Neural cell (in vitro differentiated cells): ENCODE measurements at regions not wholly inside any gene's neighbourhood (a gene's known extent, or its start where the extent isn't known, plus 50 kb on each side); places are given as distances from the start of the nearest gene placed in this dataset.

Experiments
- H2AFZ ChIP-seq: fragments of 200-600, 300-800 bp; sonication (generic), shearing (Covaris generic); 2 replicates; pipeline ENCODE4 v1.6.0; 2014; ENCODE audit warnings: low read depth, mild to moderate bottlenecking, antibody characterized with exemption, low read length, moderate library complexity
- H3F3A ChIP-seq: fragments of 200-600 bp; shearing (Covaris generic); 2 replicates; pipeline ENCODE4 v1.6.1; 2016; ENCODE audit warnings: mild to moderate bottlenecking, moderate library complexity, mixed read lengths, antibody characterized with exemption, low read length; ENCODE audit not compliant: insufficient read depth, poor library complexity, severe bottlenecking
- H3K27ac ChIP-seq: fragments of 200-600, 300-800 bp; sonication (generic), shearing (Covaris generic); 2 replicates; pipeline ENCODE4 v1.5.1; 2014; ENCODE audit warnings: mild to moderate bottlenecking, low read length, moderate library complexity
- H3K27me3 ChIP-seq: fragments of 300-800, 200-600 bp; sonication (generic), shearing (Covaris generic); 2 replicates; pipeline ENCODE4 v1.6.0; 2014; ENCODE audit warnings: mild to moderate bottlenecking, low read depth, low read length, moderate library complexity; ENCODE audit not compliant: insufficient read depth
- H3K36me3 ChIP-seq: fragments of 300-800, 200-600 bp; sonication (generic), shearing (Covaris generic); 2 replicates; pipeline ENCODE4 v1.5.1; 2014; ENCODE audit warnings: mild to moderate bottlenecking, antibody characterized with exemption, low read length, moderate library complexity; ENCODE audit not compliant: insufficient read depth
- H3K4me2 ChIP-seq: fragments of 300-800, 200-600 bp; sonication (generic), shearing (Covaris generic); 2 replicates; pipeline ENCODE4 v1.6.0; 2014; ENCODE audit warnings: mild to moderate bottlenecking, low read length
- H3K4me3 ChIP-seq: fragments of 300-800, 200-600 bp; sonication (generic), shearing (Covaris generic); 2 replicates; pipeline ENCODE4 v1.5.1; 2014; ENCODE audit warnings: mild to moderate bottlenecking, low read length, moderate library complexity
- H3K79me2 ChIP-seq: fragments of 200-600 bp; shearing (Covaris generic); replicated peaks from 2 replicates; pipeline ENCODE4 v1.6.0; 2014; ENCODE audit warnings: mild to moderate bottlenecking, low read length, moderate library complexity; ENCODE audit not compliant: insufficient read depth
- H3K9ac ChIP-seq: fragments of 300-800, 200-600 bp; sonication (generic), shearing (Covaris generic); 2 replicates; pipeline ENCODE4 v1.6.1; 2016; ENCODE audit warnings: mild to moderate bottlenecking, low read length, mixed read lengths
- H3K9me2 ChIP-seq: fragments of 200-600 bp; shearing (Covaris generic); 2 replicates; pipeline ENCODE4 v1.6.1; 2016; ENCODE audit warnings: mild to moderate bottlenecking, low read length, mixed read lengths; ENCODE audit not compliant: insufficient read depth
- H3K9me3 ChIP-seq: fragments of 200-600, 300-800 bp; sonication (generic), shearing (Covaris generic); 2 replicates; pipeline ENCODE4 v1.6.1; 2016; ENCODE audit warnings: mild to moderate bottlenecking, mixed run types, low read length, moderate library complexity, mixed read lengths
- H4K20me1 ChIP-seq: fragments of 200-600 bp; shearing (Covaris generic); 2 replicates; pipeline ENCODE4 v1.6.1; 2016; ENCODE audit warnings: mild to moderate bottlenecking, mixed run types; ENCODE audit not compliant: insufficient read depth
- EP300 ChIP-seq: fragments of 450-650 bp; conservative IDR thresholded peaks from 2 replicates; pipeline ENCODE4 v1.6.1; 2014; ENCODE audit warnings: antibody characterized with exemption, mild to moderate bottlenecking, moderate library complexity; ENCODE audit not compliant: poor library complexity, severe bottlenecking
- EZH2 ChIP-seq: fragments of 200-600, 300-800 bp; shearing (Covaris generic), sonication (generic); IDR thresholded peaks from 2 replicates; pipeline ENCODE4 v1.6.1; 2014; ENCODE audit warnings: antibody characterized with exemption, low read length, borderline replicate concordance, mild to moderate bottlenecking; ENCODE audit not compliant: insufficient read depth, poor library complexity, severe bottlenecking
- MXI1 ChIP-seq: fragments of 450-650 bp; conservative IDR thresholded peaks from 2 replicates; pipeline ENCODE4 v1.6.1; 2014; ENCODE audit warnings: antibody characterized with exemption, mild to moderate bottlenecking; ENCODE audit not compliant: poor library complexity, severe bottlenecking
- POLR2AphosphoS5 ChIP-seq: IDR thresholded peaks from 2 replicates; pipeline ENCODE4 v1.6.1; 2012
- RAD21 ChIP-seq: fragments of 450-650 bp; conservative IDR thresholded peaks from 2 replicates; pipeline ENCODE4 v1.6.1; 2014; ENCODE audit warnings: antibody characterized with exemption, mild to moderate bottlenecking, moderate library complexity
- REST ChIP-seq: IDR thresholded peaks from 2 replicates; pipeline ENCODE4 v1.6.1; 2012; ENCODE audit warnings: borderline replicate concordance
- SMC3 ChIP-seq: fragments of 450-650 bp; conservative IDR thresholded peaks from 2 replicates; pipeline ENCODE4 v1.6.1; 2014; ENCODE audit warnings: antibody characterized with exemption, mild to moderate bottlenecking, moderate library complexity; ENCODE audit not compliant: poor library complexity
- TAF1 ChIP-seq: IDR thresholded peaks from 2 replicates; pipeline ENCODE4 v1.6.1; 2012; ENCODE audit warnings: low read depth
- TF ChIP-seq, protein P1 (sequence below): fragments of 450-650 bp; IDR thresholded peaks from 2 replicates; pipeline ENCODE4 v1.5.1; 2014; ENCODE audit warnings: antibody characterized with exemption, mild to moderate bottlenecking, moderate library complexity; ENCODE audit not compliant: poor library complexity, severe bottlenecking

- Histone ChIP-seq H3K9ac (no peak overlapping the region), H4K20me1 (no peaks in the 10 kb centered on the region), H3K4me3 (no peak overlapping the region), H3K9me2 (no peaks in the 10 kb centered on the region), H3K9me3 (no peaks in the 10 kb centered on the region), H3K4me2 (no peak overlapping the region), H3K27me3 (no peaks in the 10 kb centered on the region), H3K27ac (no peak overlapping the region), H2AFZ (no peak overlapping the region), H3K36me3 (no peaks in the 10 kb centered on the region), H3F3A (no peaks in the 10 kb centered on the region), H3K79me2 (no peaks in the 10 kb centered on the region)
- TF ChIP-seq SMC3 (no peak), RAD21 (no peak), TAF1 (no peak), EZH2 (no peak), MXI1 (no peak), EP300 (no peak), REST (no peak), POLR2AphosphoS5 (no peak)
- TF ChIP-seq, protein P1, sequence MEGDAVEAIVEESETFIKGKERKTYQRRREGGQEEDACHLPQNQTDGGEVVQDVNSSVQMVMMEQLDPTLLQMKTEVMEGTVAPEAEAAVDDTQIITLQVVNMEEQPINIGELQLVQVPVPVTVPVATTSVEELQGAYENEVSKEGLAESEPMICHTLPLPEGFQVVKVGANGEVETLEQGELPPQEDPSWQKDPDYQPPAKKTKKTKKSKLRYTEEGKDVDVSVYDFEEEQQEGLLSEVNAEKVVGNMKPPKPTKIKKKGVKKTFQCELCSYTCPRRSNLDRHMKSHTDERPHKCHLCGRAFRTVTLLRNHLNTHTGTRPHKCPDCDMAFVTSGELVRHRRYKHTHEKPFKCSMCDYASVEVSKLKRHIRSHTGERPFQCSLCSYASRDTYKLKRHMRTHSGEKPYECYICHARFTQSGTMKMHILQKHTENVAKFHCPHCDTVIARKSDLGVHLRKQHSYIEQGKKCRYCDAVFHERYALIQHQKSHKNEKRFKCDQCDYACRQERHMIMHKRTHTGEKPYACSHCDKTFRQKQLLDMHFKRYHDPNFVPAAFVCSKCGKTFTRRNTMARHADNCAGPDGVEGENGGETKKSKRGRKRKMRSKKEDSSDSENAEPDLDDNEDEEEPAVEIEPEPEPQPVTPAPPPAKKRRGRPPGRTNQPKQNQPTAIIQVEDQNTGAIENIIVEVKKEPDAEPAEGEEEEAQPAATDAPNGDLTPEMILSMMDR: no peak
Observed at GRCh38 chr5:81904861-81905260, 67.0 kb upstream of the ATG10 start.

DNA sequence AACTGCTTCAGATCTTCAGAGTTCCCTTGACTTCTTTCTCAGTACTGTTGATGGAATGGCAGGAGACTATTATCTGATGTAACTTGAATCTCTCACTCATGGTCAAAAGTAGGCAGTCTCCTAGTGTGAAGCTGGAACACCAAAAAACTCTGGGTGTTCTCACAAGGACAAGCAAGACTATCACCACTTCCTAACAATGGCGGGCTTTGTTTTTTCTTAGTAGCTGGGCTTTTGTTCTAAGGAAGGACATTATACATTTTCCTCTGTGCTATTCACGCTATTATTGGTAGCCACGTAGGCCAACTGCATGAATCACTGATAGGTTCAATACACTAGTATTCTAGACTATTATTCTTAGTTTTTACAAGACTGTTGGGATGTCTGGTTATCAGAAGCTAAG is 67.7 kb upstream of the ATG10 start:
- Histone ChIP-seq H4K20me1 (no peaks in the 10 kb centered on the region), H3F3A (no peaks in the 10 kb centered on the region), H3K4me3 (no peak overlapping the region), H3K9me2 (no peaks in the 10 kb centered on the region), H3K79me2 (no peaks in the 10 kb centered on the region), H3K4me2 (no peak overlapping the region), H3K27ac (no peak overlapping the region), H3K27me3 (no peaks in the 10 kb centered on the region), H3K36me3 (no peaks in the 10 kb centered on the region), H3K9ac (no peak overlapping the region), H2AFZ (no peak overlapping the region), H3K9me3 (no peaks in the 10 kb centered on the region)
- no peak for TF ChIP-seq EP300
- no peak for TF ChIP-seq POLR2AphosphoS5
- TF ChIP-seq MXI1: no peak
- TF ChIP-seq REST: no peak
- TF ChIP-seq, protein P1: no peak
- TF ChIP-seq SMC3: no peak
- TF ChIP-seq RAD21: no peak
- TF ChIP-seq TAF1: no peak
- TF ChIP-seq EZH2: no peak
